C4-2B (cell line): ENCODE measurements at regions not wholly inside any gene's neighbourhood (a gene's known extent, or its start where the extent isn't known, plus 50 kb on each side); places are given as distances from the start of the nearest gene placed in this dataset.

Experiments
- H3K27ac ChIP-seq: fragments of 450-650 bp; 2 replicates; pipeline ENCODE4 v1.5.1; 2017
- CTCF ChIP-seq: fragments of 450-650 bp; conservative IDR thresholded peaks from 2 replicates; pipeline ENCODE4 v1.5.1; 2017; ENCODE audit warnings: mild to moderate bottlenecking
- ZFX ChIP-seq: fragments of 450-650 bp; IDR thresholded peaks from 2 replicates; pipeline ENCODE4 v1.6.1; 2017

GRCh38 chr1:4327142-4327541 is 327.3 kb upstream of the AJAP1 start:
- H3K27ac ChIP-seq = no peak overlapping the region
- TF ChIP-seq CTCF = no peak
- no peak for TF ChIP-seq ZFX

DNA sequence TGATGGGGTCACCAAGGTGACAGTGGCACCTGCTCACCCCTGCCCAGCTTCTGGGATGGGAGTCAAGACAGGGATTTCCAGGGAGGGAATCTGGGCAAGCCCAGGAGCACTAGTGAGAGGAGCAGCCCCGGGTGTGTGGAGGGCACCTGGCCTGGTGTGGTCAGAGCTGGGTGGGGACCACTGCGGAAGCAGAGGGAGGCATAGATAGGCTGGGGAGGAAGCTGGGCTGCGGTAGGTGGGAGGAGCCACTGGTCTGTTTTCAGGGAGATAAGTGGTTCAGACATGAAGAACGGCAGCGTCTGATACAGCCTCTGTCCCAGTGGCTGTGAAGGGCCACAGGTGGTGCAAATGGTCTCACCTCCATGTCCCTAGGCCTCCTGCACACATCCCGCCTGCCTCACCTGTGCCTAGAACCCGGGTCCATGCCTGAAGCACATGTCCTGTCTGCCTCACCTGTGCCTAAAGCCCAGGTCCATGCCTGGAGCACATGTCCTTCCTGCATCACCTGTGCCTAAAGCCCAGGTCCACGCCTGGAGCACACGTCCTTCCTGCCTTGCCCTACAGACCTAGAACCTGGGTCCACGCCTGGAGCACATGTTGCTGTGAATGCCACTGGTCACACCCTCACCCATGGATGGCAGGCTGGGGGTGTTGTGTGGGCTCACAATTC is 325.9 kb upstream of the AJAP1 start:
- no peak overlapping the region for H3K27ac ChIP-seq
- TF ChIP-seq ZFX = no peak
- TF ChIP-seq CTCF = no peak

DNA sequence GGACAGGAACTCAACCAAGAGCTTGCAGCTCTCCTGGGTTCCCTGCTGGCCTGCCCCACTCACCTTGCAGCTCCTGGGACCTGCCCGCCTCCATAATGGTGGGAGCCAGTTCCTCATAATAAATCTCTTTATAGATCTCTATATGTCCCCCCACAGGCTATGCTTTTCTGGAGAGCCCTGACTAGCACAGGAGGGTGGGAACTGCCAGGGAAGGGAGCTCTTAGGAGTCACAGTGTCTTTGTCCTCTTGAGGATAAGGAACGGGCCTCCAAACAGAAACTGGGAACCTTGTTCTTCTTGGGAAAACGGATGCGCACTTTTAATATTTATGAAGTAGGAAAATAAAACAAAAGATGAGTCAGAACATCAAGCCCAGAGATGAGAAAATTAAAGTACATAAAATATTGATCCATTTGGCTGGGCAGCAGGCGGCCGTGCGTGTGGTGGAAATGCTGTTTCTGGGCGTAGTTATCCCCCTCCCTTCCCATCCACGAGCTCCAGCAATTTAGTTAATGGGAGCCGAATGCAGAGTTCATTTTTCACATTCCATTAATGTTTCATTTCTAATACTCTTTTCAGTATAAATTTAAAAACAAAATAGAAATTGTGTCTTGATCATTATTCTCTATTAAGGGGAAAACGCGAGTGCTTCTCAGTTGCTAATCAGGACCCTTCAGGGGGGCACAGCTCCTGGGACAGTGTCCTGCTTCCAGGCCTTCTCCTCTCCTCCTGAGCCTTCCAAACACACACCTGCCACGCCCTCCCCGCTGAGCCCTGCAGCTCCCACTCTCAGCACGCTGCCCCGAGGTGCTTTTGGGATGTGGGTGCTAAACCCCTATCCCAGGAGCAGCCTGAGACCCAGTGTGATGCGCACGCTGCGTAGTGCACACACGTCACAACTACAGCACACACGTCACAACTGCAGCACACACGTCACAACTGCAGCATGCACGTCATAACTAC is 323.3 kb upstream of the AJAP1 start:
- no peak overlapping the region for H3K27ac ChIP-seq
- no peak for TF ChIP-seq ZFX
- no peak for TF ChIP-seq CTCF

GRCh38 chr1:4331767-4332163 is 322.6 kb upstream of the AJAP1 start:
- TF ChIP-seq CTCF (no peak), ZFX (no peak)
- H3K27ac ChIP-seq = no peak overlapping the region

GRCh38 chr1:4336507-4336906 is 317.9 kb upstream of the AJAP1 start:
- no peak overlapping the region for H3K27ac ChIP-seq
- TF ChIP-seq CTCF = no peak
- no peak for TF ChIP-seq ZFX

- TF ChIP-seq CTCF (no peak), ZFX (no peak)
- H3K27ac ChIP-seq = no peak overlapping the region
These were observed 313.0 kb upstream of the AJAP1 start for GRCh38 chr1:4341421-4341820.

GRCh38 chr1:4344065-4344732 is 310.2 kb upstream of the AJAP1 start:
- no peak overlapping the region for H3K27ac ChIP-seq
- TF ChIP-seq CTCF = no peak
- no peak for TF ChIP-seq ZFX
